PC-9 (cell line): ENCODE measurements at regions not wholly inside any gene's neighbourhood (a gene's known extent, or its start where the extent isn't known, plus 50 kb on each side); places are given as distances from the start of the nearest gene placed in this dataset.

ENCODE experiments used
- CTCF ChIP-seq: fragments of 200-600 bp; sonication (generic); conservative IDR thresholded peaks from 2 replicates; pipeline ENCODE4 v1.6.1; 2017; ENCODE audit warnings: mixed run types, antibody characterized with exemption, mild to moderate bottlenecking, moderate library complexity
- EZH2 ChIP-seq: fragments of 200-600 bp; sonication (generic); IDR thresholded peaks from 2 replicates; pipeline ENCODE4 v1.8.0; 2017; ENCODE audit warnings: antibody characterized with exemption, low read depth

DNA sequence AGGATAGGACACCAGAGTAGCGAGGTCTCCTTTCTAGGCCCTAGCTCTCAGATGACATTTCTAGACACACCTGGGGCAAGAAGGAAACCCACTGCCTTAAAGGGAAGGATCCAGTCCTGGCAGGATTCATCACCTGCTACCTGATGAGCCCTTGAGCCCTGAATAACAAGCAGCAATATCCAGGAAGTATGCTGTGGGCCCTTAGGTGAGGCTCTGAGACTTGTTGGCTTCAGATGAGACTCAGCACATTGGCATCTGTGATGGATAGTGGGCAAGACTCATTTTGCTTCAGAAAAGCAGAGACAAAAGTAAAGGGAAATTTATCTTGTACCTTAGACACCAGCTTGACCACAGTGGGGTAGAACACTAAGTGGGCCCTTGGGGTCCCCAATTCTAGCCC is 238.4 kb upstream of the MEOX2 start:
- no peak for TF ChIP-seq CTCF
- TF ChIP-seq EZH2, result no peak
